Neural crest cell (in vitro differentiated cells): ENCODE measurements at regions not wholly inside any gene's neighbourhood (a gene's known extent, or its start where the extent isn't known, plus 50 kb on each side); places are given as distances from the start of the nearest gene placed in this dataset.

Experiments
- DNase-seq: peaks from one replicate; pipeline ENCODE4 v3.0.0; 2021; ENCODE audit warnings: low read depth, mixed read lengths, low spot score
- H3K27ac Mint-ChIP-seq: one replicate; pipeline ENCODE4 v1.8.0; 2021; ENCODE audit warnings: mild to moderate bottlenecking, mixed read lengths; ENCODE audit not compliant: unreplicated experiment
- H3K27me3 Mint-ChIP-seq: 2 replicates; pipeline ENCODE4 v1.8.0; 2021; ENCODE audit warnings: low read depth, mild to moderate bottlenecking, mixed read lengths
- H3K36me3 Mint-ChIP-seq: 2 replicates; pipeline ENCODE4 v1.8.0; 2021; ENCODE audit warnings: low read depth, mild to moderate bottlenecking, mixed read lengths
- H3K4me1 Mint-ChIP-seq: 2 replicates; pipeline ENCODE4 v1.8.0; 2021; ENCODE audit warnings: mixed read lengths
- H3K4me3 Mint-ChIP-seq: one replicate; pipeline ENCODE4 v1.8.0; 2021; ENCODE audit warnings: mild to moderate bottlenecking, mixed read lengths
- H3K9me3 Mint-ChIP-seq: 2 replicates; pipeline ENCODE4 v1.8.0; 2021; ENCODE audit warnings: mixed read lengths
- CTCF ChIP-seq: fragments of 200-600 bp; sonication (generic); conservative IDR thresholded peaks from 2 replicates; pipeline ENCODE4 v1.5.0; 2021; ENCODE audit warnings: antibody characterized with exemption, mild to moderate bottlenecking

- no peak overlapping the region for H3K4me3 Mint-ChIP-seq
- H3K27ac Mint-ChIP-seq, result no peak overlapping the region
- H3K9me3 Mint-ChIP-seq, result peaks cover 3% of the 10 kb centered on the region
Measured at GRCh38 chr11:45017329-45017728, 66.6 kb upstream of the TP53I11 start.

GRCh38 chr11:45021001-45021400 is 70.3 kb upstream of the TP53I11 start:
- peaks cover 2% of the 10 kb centered on the region for H3K27me3 Mint-ChIP-seq
- no peak for DNase-seq
- peaks cover 33% of the 10 kb centered on the region for H3K4me1 Mint-ChIP-seq
- no peak overlapping the region for H3K4me3 Mint-ChIP-seq
- H3K36me3 Mint-ChIP-seq, result no peaks in the 10 kb centered on the region
- no peak overlapping the region for H3K27ac Mint-ChIP-seq
- TF ChIP-seq CTCF, result no peak
- H3K9me3 Mint-ChIP-seq, result no peaks in the 10 kb centered on the region

More at GRCh38 chr11:45017329-45017728, 66.6 kb upstream of the TP53I11 start:
- no peak for TF ChIP-seq CTCF
- no peak for DNase-seq
- Mint-ChIP-seq H3K36me3 (peaks cover 8% of the 10 kb centered on the region), H3K27me3 (peaks cover 14% of the 10 kb centered on the region), H3K4me1 (peaks cover 26% of the 10 kb centered on the region)

- TF ChIP-seq CTCF, result no peak
- Mint-ChIP-seq H3K36me3 (no peaks in the 10 kb centered on the region), H3K9me3 (no peaks in the 10 kb centered on the region), H3K4me3 (no peak overlapping the region), H3K4me1 (peaks cover 33% of the 10 kb centered on the region), H3K27me3 (no peaks in the 10 kb centered on the region), H3K27ac (no peak overlapping the region)
- no peak for DNase-seq
Measured at GRCh38 chr11:45021692-45022141, 71.0 kb upstream of the TP53I11 start.

- no peak for TF ChIP-seq CTCF
- Mint-ChIP-seq H3K27me3 (no peaks in the 10 kb centered on the region), H3K4me3 (no peak overlapping the region), H3K36me3 (no peaks in the 10 kb centered on the region), H3K9me3 (no peaks in the 10 kb centered on the region), H3K27ac (no peak overlapping the region), H3K4me1 (peaks cover 33% of the 10 kb centered on the region)
- no peak for DNase-seq
Measured at GRCh38 chr11:45022294-45023064, 71.8 kb upstream of the TP53I11 start.

- no peaks in the 10 kb centered on the region for H3K9me3 Mint-ChIP-seq
- H3K27ac Mint-ChIP-seq, result no peak overlapping the region
- H3K36me3 Mint-ChIP-seq, result no peaks in the 10 kb centered on the region
- peaks cover 33% of the 10 kb centered on the region for H3K4me1 Mint-ChIP-seq
- no peak for DNase-seq
- no peaks in the 10 kb centered on the region for H3K27me3 Mint-ChIP-seq
- no peak for TF ChIP-seq CTCF
- no peak overlapping the region for H3K4me3 Mint-ChIP-seq
Measured at GRCh38 chr11:45023065-45023365, 72.3 kb upstream of the TP53I11 start.
